MCF 10A (cell line): ENCODE measurements at regions not wholly inside any gene's neighbourhood (a gene's known extent, or its start where the extent isn't known, plus 50 kb on each side); places are given as distances from the start of the nearest gene placed in this dataset.

ENCODE experiments used
- BruUV-seq: library from RNA; stranded (reverse); fragments of 400-500 nt; replicated peaks from 2 replicates; lab custom pipeline; 2021; lab: Mats Ljungman, UMichigan
- CTCF ChIA-PET: fragments of 300-600 bp; sonication (Branson Sonifier 250); formaldehyde crosslinking; extraction: SDS; loops from one replicate; lab custom pipeline; 2021; ENCODE audit warnings: antibody characterized with exemption, inconsistent platforms; lab: Yijun Ruan, JAX
- POLR2A ChIA-PET: fragments of 300-600, 350-650 bp; sonication (Branson Sonifier 250); formaldehyde crosslinking; extraction: SDS; loops from one replicate; lab custom pipeline; 2020; ENCODE audit warnings: antibody characterized with exemption, inconsistent platforms; lab: Yijun Ruan, JAX
- DNase-seq: peaks from one replicate; pipeline ENCODE4 v3.0.0-alpha.2; 2018; ENCODE audit not compliant: unreplicated experiment
- H3K27ac Mint-ChIP-seq: one replicate; pipeline ENCODE4 v1.8.0; 2022; ENCODE audit warnings: mild to moderate bottlenecking, low read depth, mixed read lengths; ENCODE audit not compliant: unreplicated experiment
- H3K27me3 Mint-ChIP-seq: one replicate; pipeline ENCODE4 v1.8.0; 2022; ENCODE audit warnings: mixed read lengths; ENCODE audit not compliant: insufficient read depth, unreplicated experiment
- H3K36me3 Mint-ChIP-seq: one replicate; pipeline ENCODE4 v1.8.0; 2022; ENCODE audit warnings: mild to moderate bottlenecking, moderate library complexity, mixed read lengths; ENCODE audit not compliant: insufficient read depth, unreplicated experiment
- H3K4me1 Mint-ChIP-seq: one replicate; pipeline ENCODE4 v1.8.0; 2022; ENCODE audit warnings: mixed read lengths; ENCODE audit not compliant: insufficient read depth, unreplicated experiment
- H3K4me3 Mint-ChIP-seq: one replicate; pipeline ENCODE4 v1.8.0; 2022; ENCODE audit warnings: mild to moderate bottlenecking, moderate library complexity, mixed read lengths; ENCODE audit not compliant: unreplicated experiment
- H3K9me3 Mint-ChIP-seq: one replicate; pipeline ENCODE4 v1.8.0; 2022; ENCODE audit warnings: mixed read lengths; ENCODE audit not compliant: unreplicated experiment
- CTCF ChIP-seq: fragments of 200-600 bp; IDR thresholded peaks from one replicate; pipeline ENCODE4 v1.8.0; 2022; ENCODE audit warnings: antibody characterized with exemption, mild to moderate bottlenecking; ENCODE audit not compliant: unreplicated experiment
- intact Hi-C: fragments of 100-400 bp; cut with micrococcal nuclease; formaldehyde crosslinking; loops from 2 replicates; pipeline ENCODE4 v1.14.1; 2022

DNA sequence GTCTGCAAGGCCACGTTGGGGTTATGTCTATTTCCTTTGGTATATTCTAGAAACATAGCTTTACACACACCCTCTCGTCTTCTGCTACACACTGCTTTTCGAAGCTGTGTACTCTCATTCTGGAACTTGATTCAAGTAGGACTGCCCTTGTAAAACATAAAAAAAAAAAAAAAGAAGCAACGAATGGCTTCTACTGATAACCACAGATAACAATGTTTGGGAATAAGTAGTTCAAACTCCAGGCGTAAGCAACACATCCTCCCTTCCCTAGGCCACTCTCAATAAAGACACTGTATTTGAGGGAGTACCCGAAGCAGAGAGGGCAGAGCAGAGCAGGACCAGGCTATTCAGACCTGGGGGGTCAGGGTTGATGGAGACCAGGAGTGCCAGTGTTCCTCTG lies 496.7 kb downstream of the MATN1 start:
- POLR2A ChIA-PET, result no interaction called here
- Mint-ChIP-seq H3K4me3 (no peak overlapping the region), H3K36me3 (no peaks in the 10 kb centered on the region), H3K27ac (no peak overlapping the region), H3K4me1 (no peaks in the 10 kb centered on the region), H3K27me3 (peaks cover 46% of the 10 kb centered on the region), H3K9me3 (no peaks in the 10 kb centered on the region)
- BruUV-seq, result no TSS peak
- no peak for DNase-seq
- no peak for TF ChIP-seq CTCF
- intact Hi-C loops, result no loop called here
- CTCF ChIA-PET, result no interaction called here

DNA sequence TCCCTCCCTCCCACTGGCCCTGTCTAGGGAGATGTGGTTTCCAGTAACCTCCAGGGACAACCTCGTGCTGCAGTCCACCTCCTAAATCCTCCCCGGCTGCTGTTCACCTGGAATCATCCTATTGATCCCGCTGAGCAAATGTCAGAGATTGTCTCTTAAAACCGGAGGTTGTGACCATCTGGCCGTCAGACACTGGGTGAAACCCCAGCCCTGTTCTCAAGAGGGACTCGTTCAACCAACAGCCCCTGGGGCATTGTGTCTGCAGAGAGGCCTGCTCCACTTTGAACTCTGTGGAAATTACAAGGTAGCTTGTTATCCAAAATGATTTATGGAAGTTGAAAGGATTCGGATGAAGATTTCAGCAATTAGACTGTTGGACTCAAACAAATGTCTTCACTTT lies 498.0 kb downstream of the MATN1 start:
- Mint-ChIP-seq H3K9me3 (no peaks in the 10 kb centered on the region), H3K27ac (no peak overlapping the region), H3K4me1 (no peaks in the 10 kb centered on the region), H3K27me3 (peaks cover 57% of the 10 kb centered on the region), H3K4me3 (no peak overlapping the region), H3K36me3 (no peaks in the 10 kb centered on the region)
- ChIA-PET CTCF (no interaction called here), POLR2A (interaction anchor here (0.6 kb wide), 1 partner anchor 18 kb away, joined by 3 read pairs; no protein-coding TSS in a partner anchor)
- no TSS peak for BruUV-seq
- intact Hi-C loops, result no loop called here
- no peak for TF ChIP-seq CTCF
- no peak for DNase-seq

DNA sequence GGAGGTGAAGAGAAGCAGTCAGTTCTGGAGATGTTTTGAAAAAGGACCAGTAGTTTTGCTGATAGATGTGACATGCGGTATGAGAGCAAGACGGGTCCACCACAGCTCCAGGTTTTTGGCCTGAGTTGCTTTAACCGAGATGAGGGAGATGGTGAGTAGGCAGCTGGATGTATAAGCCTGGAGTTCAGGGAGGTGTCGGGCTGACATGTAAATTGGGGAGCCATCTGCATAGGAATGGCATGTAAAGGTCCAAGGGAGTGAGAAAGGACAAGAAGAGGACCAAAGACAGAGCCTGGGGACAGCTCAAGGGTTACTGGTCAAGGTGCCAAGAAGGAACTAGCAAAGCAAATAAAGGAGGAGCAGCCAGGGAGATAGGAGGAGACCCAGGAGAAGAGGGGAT lies 503.7 kb downstream of the MATN1 start:
- Mint-ChIP-seq H3K4me3 (no peak overlapping the region), H3K36me3 (no peaks in the 10 kb centered on the region), H3K9me3 (no peaks in the 10 kb centered on the region), H3K27ac (no peak overlapping the region), H3K27me3 (peaks cover 38% of the 10 kb centered on the region), H3K4me1 (no peaks in the 10 kb centered on the region)
- intact Hi-C loops, result no loop called here
- no peak for DNase-seq
- TF ChIP-seq CTCF, result no peak
- CTCF ChIA-PET, result no interaction called here
- POLR2A ChIA-PET, result no interaction called here
- BruUV-seq, result no TSS peak

DNA sequence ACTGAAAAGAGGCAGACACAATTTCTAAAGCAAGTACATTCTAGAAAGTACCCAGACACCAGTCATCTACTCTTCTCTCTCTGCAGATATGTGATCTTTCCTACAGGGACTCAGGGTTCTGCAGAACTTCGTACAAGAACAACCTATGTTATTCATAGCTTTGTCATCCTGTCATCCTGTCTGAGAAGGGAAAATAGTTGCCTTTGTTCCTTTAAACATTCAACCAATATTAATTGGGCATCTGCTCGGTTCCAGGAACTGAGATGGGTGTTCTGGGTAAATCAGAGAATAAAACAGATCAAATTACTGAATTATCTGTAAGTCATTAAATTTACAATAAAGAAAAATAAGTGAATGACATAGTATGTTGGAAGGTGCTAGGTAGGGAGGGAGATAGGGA lies 504.9 kb downstream of the MATN1 start:
- Mint-ChIP-seq H3K36me3 (no peaks in the 10 kb centered on the region), H3K9me3 (no peaks in the 10 kb centered on the region), H3K4me3 (no peak overlapping the region), H3K27me3 (peaks cover 41% of the 10 kb centered on the region), H3K4me1 (no peaks in the 10 kb centered on the region), H3K27ac (no peak overlapping the region)
- no peak for TF ChIP-seq CTCF
- BruUV-seq, result no TSS peak
- intact Hi-C loops, result no loop called here
- ChIA-PET CTCF (interaction anchor here (0.7 kb wide), 1 partner anchor 430 kb away, joined by 3 read pairs; no protein-coding TSS in a partner anchor), POLR2A (interaction anchor here (0.7 kb wide), 1 partner anchor 425 kb away, joined by 3 read pairs; no protein-coding TSS in a partner anchor)
- no peak for DNase-seq
